SW 1271 (cell line): ENCODE measurements at regions not wholly inside any gene's neighbourhood (a gene's known extent, or its start where the extent isn't known, plus 50 kb on each side); places are given as distances from the start of the nearest gene placed in this dataset.
"Not testable (repeated sequence)": the region's sequence is repeated elsewhere in the genome, so short reads cannot be mapped to it uniquely, and the experiment has no call there.

Source experiments
- DNase-seq, 2 experiments: peaks; one replicate each; lab custom pipeline; 2025; lab: John Stamatoyannopoulos, UW

DNA sequence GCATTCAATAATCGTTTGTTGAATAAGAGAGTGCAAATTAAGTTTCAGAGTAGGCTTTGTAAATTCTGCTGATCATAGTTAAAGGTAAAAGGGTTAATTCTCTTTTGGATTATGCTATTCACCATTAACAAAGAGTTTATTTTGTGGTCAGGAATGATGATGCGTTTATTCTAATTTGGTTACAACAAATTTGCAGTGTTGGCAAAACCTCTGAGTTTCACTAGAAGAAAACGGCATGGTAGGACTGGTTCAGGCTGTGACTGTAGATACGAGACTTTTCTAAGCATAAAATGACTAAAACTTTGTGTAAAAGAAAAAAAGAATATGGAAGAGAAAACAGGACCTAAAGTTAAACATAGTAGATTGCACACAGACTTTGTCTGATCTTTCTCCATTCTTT, 234.7 kb downstream of the TLR4 start:
- no peak for DNase-seq

DNA sequence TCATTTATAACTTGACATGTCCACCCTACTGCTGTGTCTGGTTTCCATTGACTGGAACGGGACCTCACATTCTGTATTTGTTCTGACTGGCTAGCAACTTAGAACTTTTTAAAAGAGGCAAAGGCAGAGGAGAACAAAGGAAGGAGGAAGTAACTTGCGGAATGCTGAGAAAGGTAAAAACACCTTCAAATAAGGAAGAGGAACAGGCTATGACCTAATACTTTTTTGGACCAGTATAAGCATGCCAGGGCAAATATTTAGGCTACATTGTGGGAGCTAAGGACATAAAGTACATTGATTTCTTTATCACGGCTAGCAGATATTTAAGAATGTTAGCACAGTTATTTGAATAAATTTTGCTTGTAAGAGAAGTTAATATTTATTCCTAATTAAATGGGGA, 240.5 kb downstream of the TLR4 start:
- not testable (repeated sequence) for DNase-seq

- no peak for DNase-seq
Observed at GRCh38 chr9:117945286-117945685, 241.1 kb downstream of the TLR4 start.

GRCh38 chr9:117951127-117951526, 246.9 kb downstream of the TLR4 start:
- no peak for DNase-seq

GRCh38 chr9:117952581-117952980, 248.4 kb downstream of the TLR4 start:
- no peak for DNase-seq

- no peak for DNase-seq
Observed at GRCh38 chr9:117957267-117957666, 253.1 kb downstream of the TLR4 start.

DNA sequence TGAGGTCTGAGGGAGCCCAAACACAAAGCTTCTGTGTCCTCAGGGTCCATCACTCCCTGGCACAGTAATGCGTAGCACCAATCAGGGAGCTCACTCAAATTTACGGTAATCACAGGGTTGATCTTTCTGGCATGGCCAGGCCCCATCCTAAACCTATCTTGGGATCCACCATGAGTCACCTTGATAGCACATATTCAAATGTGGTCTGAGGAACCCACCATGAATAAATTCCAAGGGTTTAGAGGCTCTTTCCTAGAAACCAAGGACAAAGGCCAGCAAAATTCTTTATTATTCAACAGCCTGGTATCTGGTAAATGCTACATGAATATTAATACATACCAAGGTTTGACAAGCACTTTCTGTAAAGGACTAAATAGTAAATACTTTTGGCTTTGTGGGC, 254.5 kb downstream of the TLR4 start:
- DNase-seq, result no peak

GRCh38 chr9:117963493-117964090, 259.4 kb downstream of the TLR4 start:
- DNase-seq, result no peak

GRCh38 chr9:117970276-117971050, 266.3 kb downstream of the TLR4 start:
- no peak for DNase-seq

DNA sequence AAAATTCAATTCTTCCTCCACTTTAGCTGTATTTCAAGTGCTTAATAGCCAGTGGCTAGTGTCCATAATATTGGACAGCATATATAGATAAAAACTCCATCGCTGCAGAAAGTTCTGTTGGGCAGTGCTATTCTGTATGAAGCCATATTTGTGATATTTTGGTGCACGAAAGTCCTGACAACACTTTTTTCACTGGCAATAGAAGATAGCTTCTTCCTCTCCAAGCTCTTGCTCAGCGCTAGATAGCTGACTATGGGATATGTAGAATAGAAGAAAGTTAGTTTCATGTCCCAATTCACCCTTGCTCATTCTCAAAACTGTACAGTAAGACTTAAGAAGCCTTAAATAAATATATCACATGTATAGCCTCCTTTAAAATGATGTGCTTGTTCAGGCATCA, 269.9 kb downstream of the TLR4 start:
- DNase-seq, result no peak

DNA sequence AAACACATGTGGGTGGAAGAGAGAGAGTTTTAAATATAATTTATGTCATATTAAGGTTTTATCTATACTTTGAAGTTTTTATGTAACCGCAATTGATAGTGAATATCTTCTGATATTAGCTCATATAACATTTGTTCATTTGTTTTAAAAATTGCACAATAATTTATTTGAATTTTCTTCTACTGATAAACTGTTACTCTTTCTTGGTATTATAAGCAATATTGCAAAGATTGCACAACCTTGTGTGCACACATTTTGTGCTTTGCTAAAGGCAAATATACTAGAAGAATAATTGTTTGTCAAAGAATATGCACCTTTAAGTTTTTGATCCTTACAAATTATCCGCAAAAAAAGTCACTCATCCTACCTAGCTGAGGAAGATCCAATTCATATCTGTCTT, 275.7 kb downstream of the TLR4 start:
- no peak for DNase-seq

- no peak for DNase-seq
Observed at GRCh38 chr9:117987945-117988344, 283.7 kb downstream of the TLR4 start.

- no peak for DNase-seq
Observed at GRCh38 chr9:117992006-117992405, 287.8 kb downstream of the TLR4 start.

GRCh38 chr9:118000581-118000980, 296.4 kb downstream of the TLR4 start:
- DNase-seq, result no peak

- DNase-seq, result no peak
Observed at GRCh38 chr9:118003240-118003639, 299.0 kb downstream of the TLR4 start.

DNA sequence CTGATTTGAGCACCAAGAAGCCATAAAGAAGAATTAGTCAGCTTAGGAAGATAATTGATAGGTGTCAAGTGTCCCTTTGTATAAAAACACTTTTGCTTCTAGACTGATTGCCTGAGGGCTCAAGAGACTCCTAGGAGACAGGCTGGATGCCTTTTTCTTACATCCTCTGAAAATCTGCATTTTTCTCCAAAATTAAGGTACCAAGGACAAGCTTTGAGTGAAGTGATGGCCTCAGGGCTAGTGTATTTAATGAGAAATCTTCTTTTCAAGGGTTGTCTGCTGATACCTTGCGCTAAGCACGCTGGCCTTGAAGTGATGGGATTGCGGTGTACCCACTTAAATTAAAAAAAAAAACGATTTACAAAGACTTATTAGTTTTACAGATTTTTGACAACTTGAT, 304.0 kb downstream of the TLR4 start:
- no peak for DNase-seq

- DNase-seq, result no peak
Observed at GRCh38 chr9:118009614-118010013, 305.4 kb downstream of the TLR4 start.

GRCh38 chr9:118017607-118018122, 313.5 kb downstream of the TLR4 start:
- no peak for DNase-seq

- no peak for DNase-seq
Observed at GRCh38 chr9:118023644-118024043, 319.4 kb downstream of the TLR4 start.

DNA sequence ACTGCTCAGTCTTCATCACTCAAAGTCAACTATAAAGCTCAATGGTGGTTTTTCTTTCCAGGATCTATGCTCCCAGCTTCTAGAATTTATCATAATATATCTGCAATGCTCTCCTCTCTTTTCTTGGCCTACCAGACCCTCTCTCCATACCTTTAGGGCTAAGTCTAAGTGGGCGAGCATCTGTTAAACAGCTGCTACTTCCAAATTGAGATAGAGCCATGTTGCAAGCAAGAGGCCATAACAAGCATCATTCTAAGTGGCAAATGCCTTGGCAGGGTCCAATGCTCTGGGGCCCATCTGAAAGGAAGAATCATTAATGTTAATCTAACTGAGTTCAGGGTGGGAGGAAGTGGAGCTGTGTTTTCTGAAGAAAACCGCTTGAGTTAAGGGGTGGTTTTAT, 324.0 kb downstream of the TLR4 start:
- DNase-seq, result no peak

GRCh38 chr9:118029425-118029824, 325.2 kb downstream of the TLR4 start:
- no peak for DNase-seq

GRCh38 chr9:118034701-118035100, 330.5 kb downstream of the TLR4 start:
- DNase-seq, result no peak

DNA sequence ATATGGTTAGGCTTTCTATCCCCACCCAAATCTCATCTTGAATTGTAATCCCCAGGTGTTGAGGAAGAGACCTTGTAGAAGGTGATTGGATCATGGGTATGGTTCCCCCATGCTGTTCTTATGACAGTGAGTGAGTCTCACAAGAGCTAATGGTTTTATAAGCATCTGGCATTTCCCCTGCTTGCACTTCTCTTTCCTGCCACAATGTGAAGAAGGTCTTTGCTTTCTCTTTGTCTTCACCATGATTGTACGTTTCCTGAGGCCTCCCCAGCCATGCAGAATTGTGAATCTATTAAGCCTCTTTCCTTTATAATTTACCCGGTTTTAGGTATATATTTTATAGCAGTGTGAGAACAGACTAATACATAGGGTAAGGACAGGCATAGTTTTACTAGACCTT, 334.5 kb downstream of the TLR4 start:
- DNase-seq, result no peak

- no peak for DNase-seq
Observed at GRCh38 chr9:118058227-118058626, 354.0 kb downstream of the TLR4 start.
